Activated CD8-positive, alpha-beta T cell treated with anti-CD3 and anti-CD28 coated beads, Interleukin-2, amount 10 ng/mL, durations not matched to agents 7 days and 5 days (primary cell): ENCODE measurements at regions not wholly inside any gene's neighbourhood (a gene's known extent, or its start where the extent isn't known, plus 50 kb on each side); places are given as distances from the start of the nearest gene placed in this dataset.
"Not testable (repeated sequence)": the region's sequence is repeated elsewhere in the genome, so short reads cannot be mapped to it uniquely, and the experiment has no call there.

ENCODE experiments used
- ATAC-seq: fragments of 150-1000 bp; cut with Tn5 transposase; one replicate; pipeline ENCODE4 v1.10.0; 2021; ENCODE audit warnings: moderate library complexity
- CTCF ChIA-PET: fragments of 350-600 bp; sonication (Branson Sonifier 250); formaldehyde crosslinking; loops from one replicate; lab custom pipeline; 2021; ENCODE audit warnings: antibody characterized with exemption; lab: Charles Lee
- POLR2A ChIA-PET: fragments of 350-600 bp; sonication (Branson Sonifier 250); formaldehyde crosslinking; loops from one replicate; lab custom pipeline; 2021; ENCODE audit warnings: antibody characterized with exemption; lab: Charles Lee
- DNase-seq: peaks from one replicate; pipeline ENCODE4 v3.0.0-alpha.2; 2020
- H3K27ac Mint-ChIP-seq: one replicate; pipeline ENCODE4 v1.8.0; 2021; ENCODE audit warnings: mild to moderate bottlenecking, mixed read lengths
- H3K27me3 Mint-ChIP-seq: one replicate; pipeline ENCODE4 v1.8.0; 2021; ENCODE audit warnings: low read depth, mixed read lengths
- H3K36me3 Mint-ChIP-seq: one replicate; pipeline ENCODE4 v1.8.0; 2021; ENCODE audit warnings: low read depth, mixed read lengths
- H3K4me1 Mint-ChIP-seq: one replicate; pipeline ENCODE4 v1.8.0; 2021; ENCODE audit warnings: low read depth, mixed read lengths
- H3K4me3 Mint-ChIP-seq: one replicate; pipeline ENCODE4 v1.8.0; 2021; ENCODE audit warnings: mild to moderate bottlenecking, mixed read lengths
- H3K9me3 Mint-ChIP-seq: one replicate; pipeline ENCODE4 v1.8.0; 2022; ENCODE audit warnings: mixed read lengths; ENCODE audit not compliant: insufficient read depth

- Mint-ChIP-seq H3K4me1 (no peaks in the 10 kb centered on the region), H3K27ac (no peak overlapping the region), H3K9me3 (no peaks in the 10 kb centered on the region), H3K4me3 (no peak overlapping the region), H3K27me3 (no peaks in the 10 kb centered on the region), H3K36me3 (no peaks in the 10 kb centered on the region)
- CTCF ChIA-PET, result no interaction called here
- DNase-seq (no peak), ATAC-seq (no peak)
- POLR2A ChIA-PET, result no interaction called here
Measured at GRCh38 chrX:123083924-123084323, 100.2 kb upstream of the GRIA3 start.

DNA sequence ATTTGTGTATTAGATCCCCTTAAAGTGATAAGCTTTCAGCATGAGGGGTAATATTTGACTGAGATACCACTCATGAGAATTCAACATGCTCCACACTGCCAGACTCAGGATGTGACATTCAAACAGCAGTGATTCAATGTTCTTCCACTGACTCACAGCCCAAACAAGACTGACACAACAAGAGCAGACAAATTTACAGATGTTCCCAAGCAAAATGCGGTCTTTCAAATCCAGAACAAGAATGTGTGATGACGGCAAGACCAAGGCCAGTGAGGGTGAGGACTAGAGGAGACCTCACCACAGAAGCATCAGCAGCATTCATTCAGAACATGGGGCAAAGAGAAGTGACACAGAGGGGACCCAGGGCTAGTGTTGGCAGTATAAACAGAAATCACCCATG, 99.3 kb upstream of the GRIA3 start:
- no peaks in the 10 kb centered on the region for H3K9me3 Mint-ChIP-seq
- no peak overlapping the region for H3K4me3 Mint-ChIP-seq
- ChIA-PET POLR2A (no interaction called here), CTCF (interaction anchor here (0.6 kb wide), 1 partner anchor 367 kb away, joined by 3 read pairs; no protein-coding TSS in a partner anchor)
- ATAC-seq (no peak), DNase-seq (no peak)
- H3K36me3 Mint-ChIP-seq, result no peaks in the 10 kb centered on the region
- H3K4me1 Mint-ChIP-seq, result no peaks in the 10 kb centered on the region
- no peak overlapping the region for H3K27ac Mint-ChIP-seq
- no peaks in the 10 kb centered on the region for H3K27me3 Mint-ChIP-seq

- no peak for ATAC-seq
- CTCF ChIA-PET, result interaction anchor here (0.6 kb wide), 1 partner anchor 366 kb away, joined by 3 read pairs; no protein-coding TSS in a partner anchor
- Mint-ChIP-seq H3K4me1 (no peaks in the 10 kb centered on the region), H3K36me3 (no peaks in the 10 kb centered on the region), H3K9me3 (no peaks in the 10 kb centered on the region), H3K27ac (no peak overlapping the region), H3K27me3 (no peaks in the 10 kb centered on the region), H3K4me3 (no peak overlapping the region)
- DNase-seq, result no peak
- POLR2A ChIA-PET, result no interaction called here
Measured at GRCh38 chrX:123085311-123085940, 98.7 kb upstream of the GRIA3 start.

GRCh38 chrX:123086768-123087167, 97.3 kb upstream of the GRIA3 start:
- Mint-ChIP-seq H3K36me3 (no peaks in the 10 kb centered on the region), H3K4me1 (no peaks in the 10 kb centered on the region), H3K27me3 (no peaks in the 10 kb centered on the region), H3K27ac (no peak overlapping the region), H3K4me3 (no peak overlapping the region), H3K9me3 (no peaks in the 10 kb centered on the region)
- ChIA-PET CTCF (no interaction called here), POLR2A (no interaction called here)
- ATAC-seq (no peak), DNase-seq (no peak)

DNA sequence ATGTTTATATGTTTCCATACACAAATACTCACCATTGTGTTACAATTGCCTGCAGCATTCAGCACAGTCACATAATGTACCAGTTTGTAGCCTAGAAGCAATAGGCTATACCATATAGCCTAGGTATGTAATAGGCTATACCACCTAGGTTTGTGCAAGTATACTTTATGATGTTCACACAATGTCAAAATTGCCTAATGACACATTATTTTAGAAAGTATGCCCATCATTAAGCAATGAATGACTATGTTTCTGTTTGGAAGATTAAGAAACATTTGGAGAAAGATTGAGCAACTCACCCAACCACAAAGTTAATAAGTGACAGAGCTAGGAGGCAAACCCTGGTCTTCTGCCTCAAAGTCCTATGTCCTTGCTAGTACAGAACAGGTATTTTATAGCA, 96.8 kb upstream of the GRIA3 start:
- Mint-ChIP-seq H3K27me3 (no peaks in the 10 kb centered on the region), H3K36me3 (no peaks in the 10 kb centered on the region), H3K9me3 (no peaks in the 10 kb centered on the region), H3K4me3 (no peak overlapping the region), H3K27ac (no peak overlapping the region), H3K4me1 (no peaks in the 10 kb centered on the region)
- CTCF ChIA-PET, result no interaction called here
- DNase-seq (no peak), ATAC-seq (no peak)
- POLR2A ChIA-PET, result no interaction called here

- ChIA-PET POLR2A (no interaction called here), CTCF (no interaction called here)
- Mint-ChIP-seq H3K4me1 (no peaks in the 10 kb centered on the region), H3K4me3 (no peak overlapping the region), H3K27ac (no peak overlapping the region), H3K9me3 (no peaks in the 10 kb centered on the region), H3K36me3 (no peaks in the 10 kb centered on the region), H3K27me3 (no peaks in the 10 kb centered on the region)
- no peak for DNase-seq
- no peak for ATAC-seq
Measured at GRCh38 chrX:123088331-123088730, 95.7 kb upstream of the GRIA3 start.

GRCh38 chrX:123088930-123089329, 95.1 kb upstream of the GRIA3 start:
- CTCF ChIA-PET, result no interaction called here
- POLR2A ChIA-PET, result no interaction called here
- Mint-ChIP-seq H3K27me3 (no peaks in the 10 kb centered on the region), H3K4me1 (no peaks in the 10 kb centered on the region), H3K27ac (no peak overlapping the region), H3K36me3 (no peaks in the 10 kb centered on the region), H3K4me3 (no peak overlapping the region), H3K9me3 (no peaks in the 10 kb centered on the region)
- ATAC-seq (no peak), DNase-seq (no peak)

DNA sequence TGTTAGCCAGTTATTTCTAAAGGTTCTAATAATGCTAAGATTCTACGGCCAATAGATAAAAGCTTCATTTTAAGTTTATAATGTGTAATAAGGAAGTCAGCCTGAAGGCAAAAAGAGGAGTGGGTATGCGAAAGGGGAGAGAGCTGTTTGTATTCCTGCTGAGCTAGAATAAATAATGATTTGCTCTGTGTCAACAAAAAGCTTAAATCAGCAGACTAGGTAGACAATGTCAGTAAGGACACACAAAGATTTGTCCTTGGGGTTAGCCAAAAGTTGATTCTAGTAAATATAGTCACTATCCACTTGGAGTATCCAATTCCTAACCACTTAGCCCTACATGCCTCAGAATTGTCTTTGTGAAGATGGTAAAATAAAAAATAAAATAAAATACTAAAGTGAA, 90.3 kb upstream of the GRIA3 start:
- no peaks in the 10 kb centered on the region for H3K36me3 Mint-ChIP-seq
- no peak overlapping the region for H3K4me3 Mint-ChIP-seq
- H3K27ac Mint-ChIP-seq, result no peak overlapping the region
- ChIA-PET POLR2A (no interaction called here), CTCF (no interaction called here)
- H3K27me3 Mint-ChIP-seq, result no peaks in the 10 kb centered on the region
- DNase-seq (no peak), ATAC-seq (no peak)
- no peaks in the 10 kb centered on the region for H3K9me3 Mint-ChIP-seq
- no peaks in the 10 kb centered on the region for H3K4me1 Mint-ChIP-seq

GRCh38 chrX:123108513-123109427, 75.3 kb upstream of the GRIA3 start:
- no peaks in the 10 kb centered on the region for H3K4me1 Mint-ChIP-seq
- ChIA-PET CTCF (no interaction called here), POLR2A (no interaction called here)
- no peaks in the 10 kb centered on the region for H3K36me3 Mint-ChIP-seq
- no peaks in the 10 kb centered on the region for H3K9me3 Mint-ChIP-seq
- no peak for ATAC-seq
- H3K27ac Mint-ChIP-seq, result no peak overlapping the region
- no peaks in the 10 kb centered on the region for H3K27me3 Mint-ChIP-seq
- no peak for DNase-seq
- H3K4me3 Mint-ChIP-seq, result no peak overlapping the region

DNA sequence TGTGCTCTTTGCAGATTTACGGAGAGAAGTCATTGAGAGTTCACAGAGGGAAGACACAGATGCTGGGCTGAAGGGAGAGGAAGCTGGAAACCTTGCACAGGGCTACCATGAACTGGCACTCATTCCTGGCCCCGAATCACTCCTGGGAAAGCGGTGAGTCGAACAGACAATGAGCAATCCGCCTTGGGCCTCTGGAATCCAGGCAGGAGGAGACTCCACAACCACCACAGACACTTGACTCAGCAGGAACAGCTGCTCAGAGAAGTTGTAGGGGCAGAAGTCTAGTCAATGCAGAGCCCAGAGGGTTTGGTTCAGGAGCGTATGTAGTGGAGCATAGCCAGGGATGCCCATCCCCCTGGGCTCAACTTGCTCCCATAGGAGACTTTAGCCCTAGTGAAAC, 62.8 kb upstream of the GRIA3 start:
- ChIA-PET POLR2A (no interaction called here), CTCF (no interaction called here)
- no peak for DNase-seq
- ATAC-seq, result no peak
- H3K27ac Mint-ChIP-seq, result no peak overlapping the region
- no peaks in the 10 kb centered on the region for H3K9me3 Mint-ChIP-seq
- no peaks in the 10 kb centered on the region for H3K36me3 Mint-ChIP-seq
- no peaks in the 10 kb centered on the region for H3K4me1 Mint-ChIP-seq
- H3K27me3 Mint-ChIP-seq, result no peaks in the 10 kb centered on the region
- no peak overlapping the region for H3K4me3 Mint-ChIP-seq

- H3K27ac Mint-ChIP-seq, DNase-seq, H3K4me1 Mint-ChIP-seq, H3K4me3 Mint-ChIP-seq, ATAC-seq, POLR2A ChIA-PET, H3K9me3 Mint-ChIP-seq, H3K27me3 Mint-ChIP-seq, H3K36me3 Mint-ChIP-seq, CTCF ChIA-PET: not testable (repeated sequence)
Measured at GRCh38 chrX:123129805-123130204, 54.3 kb upstream of the GRIA3 start.
